ENCODE measurements at regions not wholly inside any gene's neighbourhood (a gene's known extent, or its start where the extent isn't known, plus 50 kb on each side); places are given as distances from the start of the nearest gene placed in this dataset.

DNA sequence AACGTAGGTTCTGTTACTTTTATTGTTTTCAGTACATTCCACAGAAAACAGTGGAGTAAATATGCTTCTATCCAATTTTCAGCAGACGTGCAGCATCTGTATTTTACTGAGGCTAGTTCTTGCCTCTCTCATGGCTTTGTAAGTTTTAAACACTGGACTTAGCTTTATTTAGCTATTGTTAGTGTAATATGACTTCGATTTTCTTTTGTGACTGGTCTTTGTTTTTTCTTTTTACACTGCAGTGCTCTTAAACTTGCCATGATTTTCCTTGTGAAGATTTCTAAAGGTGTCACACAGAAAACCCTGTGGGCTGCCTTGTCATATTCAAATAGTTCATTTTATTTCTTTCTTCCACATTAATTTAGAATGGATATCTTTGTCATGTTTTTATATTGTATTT is 1234.9 kb upstream of the CITED2 start:
- TF ChIP-seq, protein P1, sequence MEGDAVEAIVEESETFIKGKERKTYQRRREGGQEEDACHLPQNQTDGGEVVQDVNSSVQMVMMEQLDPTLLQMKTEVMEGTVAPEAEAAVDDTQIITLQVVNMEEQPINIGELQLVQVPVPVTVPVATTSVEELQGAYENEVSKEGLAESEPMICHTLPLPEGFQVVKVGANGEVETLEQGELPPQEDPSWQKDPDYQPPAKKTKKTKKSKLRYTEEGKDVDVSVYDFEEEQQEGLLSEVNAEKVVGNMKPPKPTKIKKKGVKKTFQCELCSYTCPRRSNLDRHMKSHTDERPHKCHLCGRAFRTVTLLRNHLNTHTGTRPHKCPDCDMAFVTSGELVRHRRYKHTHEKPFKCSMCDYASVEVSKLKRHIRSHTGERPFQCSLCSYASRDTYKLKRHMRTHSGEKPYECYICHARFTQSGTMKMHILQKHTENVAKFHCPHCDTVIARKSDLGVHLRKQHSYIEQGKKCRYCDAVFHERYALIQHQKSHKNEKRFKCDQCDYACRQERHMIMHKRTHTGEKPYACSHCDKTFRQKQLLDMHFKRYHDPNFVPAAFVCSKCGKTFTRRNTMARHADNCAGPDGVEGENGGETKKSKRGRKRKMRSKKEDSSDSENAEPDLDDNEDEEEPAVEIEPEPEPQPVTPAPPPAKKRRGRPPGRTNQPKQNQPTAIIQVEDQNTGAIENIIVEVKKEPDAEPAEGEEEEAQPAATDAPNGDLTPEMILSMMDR (IDR thresholded peaks at IDR 0.05; ENCODE audit: low read length): no peak
- no peak for TF ChIP-seq EZH2 (IDR thresholded peaks at IDR 0.05; ENCODE audit: borderline replicate concordance, low read length)
